Gastroesophageal sphincter (tissue), 3 donors: ENCODE measurements at regions not wholly inside any gene's neighbourhood (a gene's known extent, or its start where the extent isn't known, plus 50 kb on each side); places are given as distances from the start of the nearest gene placed in this dataset.

Source experiments
- CTCF ChIP-seq, 4 experiments: fragments of 200-600 bp in 2 of 4; fragments of 450-650 bp in 2 of 4; sonication (generic) in 1 of 4; IDR thresholded peaks; one replicate each; pipeline ENCODE4 v1.5.1; 2017 to 2019; ENCODE audit warnings: antibody characterized with exemption in 4 of 4, mild to moderate bottlenecking in 2 of 4, moderate library complexity in 2 of 4
- POLR2AphosphoS5 ChIP-seq: sonication (generic); formaldehyde crosslinking; IDR thresholded peaks from one replicate; pipeline ENCODE4 v1.6.1; 2017; ENCODE audit warnings: antibody characterized with exemption

DNA sequence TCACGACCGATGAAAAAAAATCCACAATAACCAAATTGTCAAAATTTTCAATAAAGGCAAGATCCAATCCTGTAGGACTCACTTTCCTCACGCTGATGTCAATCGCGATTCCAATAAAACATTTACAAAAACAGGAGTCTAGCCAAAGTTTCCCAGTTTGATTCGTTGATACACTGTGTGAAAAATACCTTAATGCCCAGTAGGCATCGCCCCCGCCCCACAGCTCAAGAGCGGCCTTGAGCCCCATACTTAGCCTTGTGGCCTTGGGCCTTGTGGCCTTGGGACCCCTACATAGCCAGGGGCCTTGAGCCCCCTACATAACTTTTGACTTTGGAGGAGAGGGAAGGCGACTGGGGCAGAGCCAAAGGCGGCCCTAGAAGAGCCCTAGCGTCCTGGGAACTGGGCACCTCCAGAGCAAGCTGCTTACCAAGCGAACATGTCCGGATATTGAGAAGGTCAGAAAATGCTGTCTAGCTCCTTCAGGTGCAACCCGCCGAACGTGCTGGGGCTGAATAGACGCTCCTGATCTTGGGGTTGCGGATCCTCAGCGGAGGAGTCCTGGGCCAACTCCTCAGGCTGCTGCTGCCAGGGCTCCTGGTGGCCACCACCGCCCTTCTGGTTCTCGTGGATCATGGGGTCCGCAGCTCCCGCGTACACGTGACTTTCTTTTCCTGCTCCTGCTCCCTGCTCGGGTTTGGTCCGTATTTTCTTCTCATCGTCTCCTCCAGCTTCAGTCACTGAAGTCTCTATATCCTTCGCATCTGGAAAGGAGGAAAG, 62.9 kb downstream of the RHOXF2B start:
- TF ChIP-seq CTCF (IDR thresholded peaks at IDR 0.05), result no peak
- no peak for TF ChIP-seq POLR2AphosphoS5
